GM21737 (cell line): ENCODE measurements at regions not wholly inside any gene's neighbourhood (a gene's known extent, or its start where the extent isn't known, plus 50 kb on each side); places are given as distances from the start of the nearest gene placed in this dataset.
"Not testable (repeated sequence)": the region's sequence is repeated elsewhere in the genome, so short reads cannot be mapped to it uniquely, and the experiment has no call there.

Experiments
- ATAC-seq: cut with Tn5 transposase; IDR thresholded peaks from one replicate; pipeline ENCODE4 v1.9.1; 2021; ENCODE audit warnings: mild to moderate bottlenecking, moderate library complexity; ENCODE audit not compliant: unreplicated experiment

- not testable (repeated sequence) for ATAC-seq
Observed at GRCh38 chr6:103496588-103496987, 1363.1 kb downstream of the HACE1 start.

GRCh38 chr6:103456652-103457051 lies 1403.1 kb downstream of the HACE1 start:
- ATAC-seq, result no peak

GRCh38 chr6:103455275-103455674 lies 1404.4 kb downstream of the HACE1 start:
- no peak for ATAC-seq

GRCh38 chr6:103409475-103409874 lies 1450.2 kb downstream of the HACE1 start:
- no peak for ATAC-seq

- ATAC-seq, result no peak
Observed at GRCh38 chr6:103405321-103405720, 1454.4 kb downstream of the HACE1 start.

- ATAC-seq, result no peak
Observed at GRCh38 chr6:103404799-103405198, 1454.9 kb downstream of the HACE1 start.

GRCh38 chr6:103396768-103397167 lies 1463.0 kb downstream of the HACE1 start:
- no peak for ATAC-seq

DNA sequence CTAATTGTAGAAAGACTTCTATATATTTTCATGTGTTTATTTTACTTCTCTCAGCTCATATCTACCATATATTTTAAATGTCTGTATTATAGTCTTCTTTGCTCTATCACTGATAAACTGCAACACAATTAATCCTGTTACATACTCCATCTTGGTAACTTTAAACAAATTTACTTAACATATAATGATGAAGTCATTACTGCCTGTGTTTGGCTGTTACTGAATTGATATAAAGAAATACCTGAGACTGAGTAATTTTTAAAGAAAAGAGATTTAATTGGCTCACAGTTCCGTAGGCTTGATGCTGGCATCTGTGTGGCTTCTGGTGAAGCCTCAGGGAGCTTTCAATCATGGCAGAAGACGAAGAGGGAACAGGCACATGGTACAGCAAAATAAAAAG lies 1480.4 kb downstream of the HACE1 start:
- ATAC-seq, result no peak

DNA sequence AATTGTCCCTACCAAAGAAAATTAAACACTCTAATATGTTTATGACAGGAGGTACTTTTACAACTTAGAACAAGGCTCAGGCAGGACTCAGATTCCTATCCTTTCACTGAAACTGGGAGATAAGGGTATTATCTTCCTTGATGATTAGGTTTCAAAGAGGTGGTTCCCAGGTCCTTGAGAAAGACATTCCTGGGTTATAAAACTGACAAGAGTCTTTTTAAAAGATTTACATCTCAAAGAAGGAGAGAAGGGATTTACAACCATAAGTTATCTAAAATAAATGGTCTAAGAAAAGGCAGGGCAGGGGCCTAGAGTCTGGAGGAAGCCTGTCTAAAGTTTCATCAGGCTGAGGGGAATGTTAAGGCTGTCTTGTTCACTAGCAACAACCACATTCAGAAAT lies 1492.5 kb downstream of the HACE1 start:
- ATAC-seq, result no peak

- ATAC-seq, result no peak
Observed at GRCh38 chr6:103356531-103356930, 1503.2 kb downstream of the HACE1 start.

GRCh38 chr6:103344554-103345163 lies 1515.1 kb downstream of the HACE1 start:
- ATAC-seq, result no peak

DNA sequence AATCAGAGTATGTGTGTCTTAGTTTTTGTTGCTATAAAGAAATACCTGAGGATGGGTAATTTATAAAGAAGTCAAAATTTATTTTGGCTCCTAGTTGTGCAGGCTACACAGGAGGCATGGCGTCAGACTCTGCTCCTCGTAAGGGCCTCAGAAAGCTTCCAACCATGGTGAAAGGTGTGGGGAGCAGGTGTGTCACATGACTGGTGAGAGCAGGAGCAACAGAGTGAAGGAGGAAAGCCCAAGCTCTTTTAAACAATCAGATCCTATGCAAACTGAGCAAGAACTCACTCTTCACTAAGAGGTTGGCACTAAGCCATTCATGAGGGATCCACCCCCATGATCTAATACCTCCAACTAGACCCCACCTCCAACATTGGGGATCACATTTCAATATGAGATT lies 1524.3 kb downstream of the HACE1 start:
- no peak for ATAC-seq

DNA sequence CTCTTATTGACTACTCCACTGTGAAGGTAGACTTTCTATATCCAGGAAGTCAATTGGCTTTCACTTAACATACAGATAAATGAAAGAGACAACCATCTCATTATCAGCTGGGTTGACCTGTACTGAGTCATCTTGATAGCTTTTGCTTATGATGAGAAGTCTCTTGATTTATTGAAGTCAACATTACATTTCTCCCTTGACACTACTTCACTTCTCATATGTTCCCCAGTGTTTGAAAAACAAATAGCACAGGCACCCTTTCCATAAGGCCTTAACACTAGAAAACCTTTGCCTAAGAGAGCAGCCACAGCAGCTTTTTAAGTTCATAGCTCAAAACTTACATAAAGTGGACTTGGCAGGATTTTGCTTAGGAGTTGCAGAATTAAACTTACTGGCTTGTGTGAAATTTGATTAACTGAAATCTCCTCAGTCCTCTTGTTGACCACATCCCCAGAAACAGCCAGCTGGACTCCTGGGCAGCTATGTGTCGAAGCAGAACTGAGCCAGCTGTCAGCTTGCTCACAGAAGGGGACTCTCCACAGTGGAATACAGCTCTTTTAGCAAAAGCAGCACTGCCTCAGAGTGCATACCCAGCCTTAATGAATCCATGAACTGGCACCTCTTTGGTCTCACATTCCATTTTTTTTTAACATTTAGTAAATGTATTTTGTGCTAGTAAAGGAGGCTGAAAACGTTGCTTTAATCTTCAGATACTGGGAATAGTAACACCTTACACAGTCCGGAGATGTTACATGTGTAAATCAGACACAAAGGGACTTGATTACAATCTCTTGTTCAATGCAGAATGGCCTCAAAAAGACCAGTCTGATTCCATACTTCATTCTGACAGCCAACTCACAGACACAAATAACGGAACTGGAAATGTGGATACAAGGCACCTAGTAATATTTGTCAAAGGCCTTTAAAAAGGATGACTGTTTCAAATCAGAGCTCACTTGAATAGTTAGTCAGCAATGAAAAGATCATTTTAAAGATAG lies 1532.7 kb downstream of the HACE1 start:
- ATAC-seq, result no peak

DNA sequence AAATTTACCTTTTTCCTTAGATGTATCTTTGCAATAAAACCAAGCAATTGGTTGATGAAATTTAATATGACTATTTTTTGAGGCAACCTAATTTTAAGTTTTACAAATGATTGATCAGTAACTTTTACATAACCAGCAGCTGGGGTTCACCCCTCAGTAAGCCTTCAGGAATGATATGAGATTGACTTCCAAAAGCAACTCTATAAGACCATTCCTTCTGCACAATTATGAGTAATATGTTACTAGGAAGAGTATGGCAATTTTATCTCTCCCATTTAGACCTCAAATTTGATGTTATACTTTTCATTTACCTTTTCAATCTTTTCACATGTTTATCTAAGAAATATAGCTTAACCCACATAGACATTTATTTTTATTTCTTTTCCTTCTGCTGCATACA lies 1546.3 kb downstream of the HACE1 start:
- ATAC-seq, result no peak

DNA sequence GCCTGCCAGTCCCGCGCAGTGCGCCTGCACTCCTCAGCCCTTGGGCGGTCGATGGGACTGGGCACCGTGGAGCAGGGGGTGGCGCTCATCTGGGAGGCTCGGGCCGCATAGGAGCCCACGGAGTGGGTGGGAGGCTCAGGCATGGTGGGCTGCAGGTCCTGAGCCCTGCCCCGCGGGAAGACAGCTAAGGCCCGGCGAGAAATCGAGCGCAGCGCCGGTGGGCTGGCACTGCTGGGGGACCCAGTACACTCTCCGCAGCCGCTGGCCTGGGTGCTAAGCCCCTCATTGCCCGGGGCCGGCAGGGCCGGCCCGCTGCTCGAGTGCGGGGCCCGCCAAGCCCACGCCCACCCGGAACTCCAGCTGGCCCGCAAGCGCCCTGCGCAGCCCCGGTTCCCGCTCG lies 1565.3 kb downstream of the HACE1 start:
- not testable (repeated sequence) for ATAC-seq

DNA sequence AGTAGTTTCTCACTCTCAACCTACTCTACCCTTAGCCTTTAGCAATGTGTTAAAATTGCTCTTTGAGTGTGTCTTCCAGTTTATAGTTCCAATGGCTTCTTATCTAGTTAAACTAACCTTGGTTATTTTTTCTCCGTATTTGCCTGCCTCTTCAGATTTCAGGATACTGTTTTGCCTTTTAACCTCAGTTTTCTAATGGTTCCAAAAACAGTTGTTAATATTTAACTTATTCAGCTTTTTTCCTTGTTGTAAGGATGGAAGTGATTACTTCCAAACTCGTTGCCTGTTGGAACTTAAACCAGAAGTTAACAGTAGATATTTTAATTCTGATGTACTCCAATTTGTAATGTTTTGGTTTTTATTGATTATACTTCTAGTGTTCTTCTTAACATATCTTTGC lies 1574.9 kb downstream of the HACE1 start:
- ATAC-seq, result no peak

GRCh38 chr6:103280417-103280816 lies 1579.3 kb downstream of the HACE1 start:
- ATAC-seq, result no peak

DNA sequence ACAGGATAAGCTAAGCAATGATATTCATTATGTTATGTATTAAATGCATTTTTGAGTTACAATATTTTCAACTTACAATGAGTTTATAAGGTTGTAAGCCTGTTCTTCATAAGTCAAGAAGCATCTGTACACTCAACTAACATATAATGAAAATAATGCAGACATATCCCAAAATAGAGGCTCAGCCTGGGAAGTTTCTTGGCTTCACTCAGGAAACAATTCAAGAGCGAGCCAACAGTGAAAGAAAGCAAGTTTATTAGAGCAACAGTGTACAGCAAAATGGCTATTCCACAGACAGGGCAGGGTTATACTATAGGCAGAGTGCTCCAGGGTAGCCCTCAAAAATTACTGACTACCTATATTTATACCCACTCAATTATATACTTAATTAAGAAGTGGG lies 1581.8 kb downstream of the HACE1 start:
- ATAC-seq, result no peak

DNA sequence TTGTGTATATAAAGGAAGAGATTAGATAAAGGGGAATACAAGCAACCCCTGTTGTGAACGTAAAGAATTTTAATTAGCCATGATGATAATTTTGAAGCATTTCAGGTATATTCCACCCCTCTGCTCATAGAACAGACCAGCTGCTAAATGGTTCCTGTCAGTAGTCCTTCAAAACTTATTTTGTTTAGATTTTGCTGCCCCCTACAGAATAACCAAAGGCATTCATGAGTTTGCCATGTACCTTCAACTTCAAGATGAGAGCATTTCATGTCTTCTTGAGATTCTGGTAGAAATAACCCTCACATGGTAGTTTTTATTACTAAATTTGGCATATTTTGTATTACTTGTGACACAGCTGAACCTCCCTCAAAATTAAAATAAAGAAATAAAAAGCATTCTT lies 1586.7 kb downstream of the HACE1 start:
- ATAC-seq, result no peak

- no peak for ATAC-seq
Observed at GRCh38 chr6:103269581-103269980, 1590.1 kb downstream of the HACE1 start.

DNA sequence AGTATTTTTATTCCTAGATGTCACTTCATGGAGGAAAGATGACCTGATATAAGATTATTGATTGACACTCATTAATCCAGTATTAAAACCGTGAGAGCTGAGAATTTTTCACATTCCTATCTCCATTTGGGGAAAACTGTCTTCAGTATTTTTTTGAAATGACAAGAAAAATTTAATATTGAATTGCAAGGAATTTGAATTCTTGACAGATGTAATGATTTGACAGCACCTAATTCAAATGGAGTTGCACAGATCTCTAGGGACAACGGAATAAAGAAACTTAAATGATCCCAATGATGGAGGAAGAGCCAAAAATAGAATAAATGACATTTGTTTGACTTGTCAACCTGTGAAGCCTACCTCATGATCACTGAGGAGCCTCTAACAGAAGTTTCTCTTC lies 1591.4 kb downstream of the HACE1 start:
- no peak for ATAC-seq

GRCh38 chr6:103264020-103264419 lies 1595.7 kb downstream of the HACE1 start:
- ATAC-seq, result no peak
